Ascending aorta (tissue), 2 donors: ENCODE measurements at regions not wholly inside any gene's neighbourhood (a gene's known extent, or its start where the extent isn't known, plus 50 kb on each side); places are given as distances from the start of the nearest gene placed in this dataset.

Source experiments
- DNase-seq, 2 donors: peaks; one replicate each; pipeline ENCODE4 v3.0.0-alpha.2; 2019; ENCODE audit warnings: low spot score in 2 of 2
- H3K27ac ChIP-seq, 2 donors: fragments of 200-600 bp; sonication (generic); one replicate each; pipeline ENCODE4 v1.5.1; 2016 to 2017; ENCODE audit warnings: mild to moderate bottlenecking in 1 of 2
- H3K27me3 ChIP-seq: fragments of 200-600 bp; sonication (generic); one replicate; pipeline ENCODE4 v1.5.1; 2017
- H3K36me3 ChIP-seq, 2 donors: fragments of 200-600 bp; sonication (generic); one replicate each; pipeline ENCODE4 v1.5.1; 2016
- H3K4me1 ChIP-seq, 2 donors: fragments of 200-600 bp; sonication (generic); one replicate each; pipeline ENCODE4 v1.5.1; 2016 to 2017; ENCODE audit warnings: mild to moderate bottlenecking in 1 of 2
- H3K4me3 ChIP-seq, 2 donors: fragments of 200-600 bp; sonication (generic); one replicate each; pipeline ENCODE4 v1.5.1; 2016 to 2017; ENCODE audit warnings: mild to moderate bottlenecking in 1 of 2
- H3K9me3 ChIP-seq, 2 donors: fragments of 200-600 bp; sonication (generic); one replicate each; pipeline ENCODE4 v1.5.1; 2016
- CTCF ChIP-seq, 3 experiments: fragments of 200-600 bp in 2 of 3; fragments of 450-650 bp in 1 of 3; sonication (generic) in 2 of 3; IDR thresholded peaks; one replicate each; pipeline ENCODE4 v1.5.1; 2016 to 2019; ENCODE audit warnings: antibody characterized with exemption in 3 of 3, mild to moderate bottlenecking in 1 of 3, moderate library complexity in 1 of 3
- intact Hi-C: fragments of 100-400 bp; cut with DNase I; formaldehyde crosslinking; loops from one replicate; pipeline ENCODE4 v1.15.1; 2023

GRCh38 chr13:18956473-18957078, 225.0 kb downstream of the TUBA3C start:
- H3K36me3 ChIP-seq = no peaks in the 10 kb centered on the region
- intact Hi-C loops = no loop called here
- no peak overlapping the region for H3K4me3 ChIP-seq
- H3K9me3 ChIP-seq = peaks cover 0 to 3% of the 10 kb centered on the region in 2 donors
- H3K27me3 ChIP-seq = no peaks in the 10 kb centered on the region
- TF ChIP-seq CTCF (IDR thresholded peaks at IDR 0.05) = no peak
- DNase-seq = no peak
- H3K4me1 ChIP-seq = no peaks in the 10 kb centered on the region
- H3K27ac ChIP-seq = no peak overlapping the region

- Histone ChIP-seq H3K27me3 (no peaks in the 10 kb centered on the region), H3K27ac (no peak overlapping the region), H3K36me3 (no peaks in the 10 kb centered on the region), H3K4me3 (no peak overlapping the region), H3K4me1 (no peaks in the 10 kb centered on the region), H3K9me3 (peaks cover 0 to 3% of the 10 kb centered on the region in 2 donors)
- no peak for DNase-seq
- no peak for TF ChIP-seq CTCF (IDR thresholded peaks at IDR 0.05)
- intact Hi-C loops = no loop called here
Measured at GRCh38 chr13:18954254-18954653, 227.4 kb downstream of the TUBA3C start.

GRCh38 chr13:18953139-18953930, 228.3 kb downstream of the TUBA3C start:
- DNase-seq = no peak
- Histone ChIP-seq H3K36me3 (no peaks in the 10 kb centered on the region), H3K9me3 (no peaks in the 10 kb centered on the region), H3K27me3 (no peaks in the 10 kb centered on the region), H3K4me3 (no peak overlapping the region), H3K4me1 (no peaks in the 10 kb centered on the region), H3K27ac (no peak overlapping the region)
- no peak for TF ChIP-seq CTCF (IDR thresholded peaks at IDR 0.05)
- intact Hi-C loops = no loop called here

GRCh38 chr13:18952225-18953016, 229.2 kb downstream of the TUBA3C start:
- no peak for TF ChIP-seq CTCF (IDR thresholded peaks at IDR 0.05)
- no peaks in the 10 kb centered on the region for H3K27me3 ChIP-seq
- DNase-seq = no peak

GRCh38 chr13:18951412-18951811, 230.2 kb downstream of the TUBA3C start:
- H3K9me3 ChIP-seq = no peaks in the 10 kb centered on the region
- no peaks in the 10 kb centered on the region for H3K27me3 ChIP-seq
- intact Hi-C loops = no loop called here
- no peak for DNase-seq
- no peak overlapping the region for H3K27ac ChIP-seq
- no peaks in the 10 kb centered on the region for H3K4me1 ChIP-seq
- TF ChIP-seq CTCF (IDR thresholded peaks at IDR 0.05) = no peak
- H3K36me3 ChIP-seq = no peaks in the 10 kb centered on the region
- H3K4me3 ChIP-seq = no peak overlapping the region

More at GRCh38 chr13:18952225-18953016, 229.2 kb downstream of the TUBA3C start:
- intact Hi-C loops = no loop called here
- no peak overlapping the region for H3K4me3 ChIP-seq
- H3K36me3 ChIP-seq = no peaks in the 10 kb centered on the region
- H3K9me3 ChIP-seq = no peaks in the 10 kb centered on the region
- H3K4me1 ChIP-seq = no peaks in the 10 kb centered on the region
- H3K27ac ChIP-seq = no peak overlapping the region
